ENCODE measurements at regions not wholly inside any gene's neighbourhood (a gene's known extent, or its start where the extent isn't known, plus 50 kb on each side); places are given as distances from the start of the nearest gene placed in this dataset.

DNA sequence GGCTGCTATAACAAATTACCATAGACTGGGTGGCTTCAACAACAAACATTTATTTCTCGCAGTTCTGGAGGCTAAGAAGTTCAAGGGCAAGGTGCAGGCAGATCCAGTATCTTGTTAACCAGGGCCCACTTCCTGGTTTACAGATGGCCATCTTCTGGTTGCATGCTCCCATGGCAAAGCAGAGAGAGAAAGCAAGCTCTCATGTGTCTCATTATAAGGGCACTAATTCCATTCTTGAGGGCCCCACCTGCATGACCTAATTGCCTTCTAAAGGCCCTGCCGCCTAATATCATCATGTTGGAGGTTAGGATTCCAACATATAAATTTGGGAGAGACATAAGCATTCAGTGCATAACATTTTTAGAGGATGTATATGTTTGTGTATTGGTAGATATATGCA, 280.1 kb upstream of the TMPO start:
- TF ChIP-seq, protein P1, sequence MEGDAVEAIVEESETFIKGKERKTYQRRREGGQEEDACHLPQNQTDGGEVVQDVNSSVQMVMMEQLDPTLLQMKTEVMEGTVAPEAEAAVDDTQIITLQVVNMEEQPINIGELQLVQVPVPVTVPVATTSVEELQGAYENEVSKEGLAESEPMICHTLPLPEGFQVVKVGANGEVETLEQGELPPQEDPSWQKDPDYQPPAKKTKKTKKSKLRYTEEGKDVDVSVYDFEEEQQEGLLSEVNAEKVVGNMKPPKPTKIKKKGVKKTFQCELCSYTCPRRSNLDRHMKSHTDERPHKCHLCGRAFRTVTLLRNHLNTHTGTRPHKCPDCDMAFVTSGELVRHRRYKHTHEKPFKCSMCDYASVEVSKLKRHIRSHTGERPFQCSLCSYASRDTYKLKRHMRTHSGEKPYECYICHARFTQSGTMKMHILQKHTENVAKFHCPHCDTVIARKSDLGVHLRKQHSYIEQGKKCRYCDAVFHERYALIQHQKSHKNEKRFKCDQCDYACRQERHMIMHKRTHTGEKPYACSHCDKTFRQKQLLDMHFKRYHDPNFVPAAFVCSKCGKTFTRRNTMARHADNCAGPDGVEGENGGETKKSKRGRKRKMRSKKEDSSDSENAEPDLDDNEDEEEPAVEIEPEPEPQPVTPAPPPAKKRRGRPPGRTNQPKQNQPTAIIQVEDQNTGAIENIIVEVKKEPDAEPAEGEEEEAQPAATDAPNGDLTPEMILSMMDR (IDR thresholded peaks at IDR 0.05; ENCODE audit: low read depth, low read length, poor library complexity, severe bottlenecking): no peak
- TF ChIP-seq EZH2phosphoT487 (IDR thresholded peaks at IDR 0.05; ENCODE audit: borderline replicate concordance, low read length): no peak

All from DOHH2 (cell line).